OCI-LY3 (cell line): ENCODE measurements at regions not wholly inside any gene's neighbourhood (a gene's known extent, or its start where the extent isn't known, plus 50 kb on each side); places are given as distances from the start of the nearest gene placed in this dataset.

Source experiments
- CTCF ChIP-seq: fragments of 200-600, 300-600 bp; sonication (generic); IDR thresholded peaks from 2 replicates; pipeline ENCODE4 v1.5.1; 2014; ENCODE audit warnings: antibody characterized with exemption, low read length, low read depth
- EZH2phosphoT487 ChIP-seq: fragments of 200-600 bp; shearing (Covaris generic); IDR thresholded peaks from 2 replicates; pipeline ENCODE4 v1.6.1; 2018; ENCODE audit warnings: antibody characterized with exemption, mixed run types, low read depth

- TF ChIP-seq CTCF, result no peak
- TF ChIP-seq EZH2phosphoT487, result no peak
These were observed 217.0 kb upstream of the CXCR4 start for GRCh38 chr2:136334967-136335366.
